ENCODE measurements at regions not wholly inside any gene's neighbourhood (a gene's known extent, or its start where the extent isn't known, plus 50 kb on each side); places are given as distances from the start of the nearest gene placed in this dataset.

DNA sequence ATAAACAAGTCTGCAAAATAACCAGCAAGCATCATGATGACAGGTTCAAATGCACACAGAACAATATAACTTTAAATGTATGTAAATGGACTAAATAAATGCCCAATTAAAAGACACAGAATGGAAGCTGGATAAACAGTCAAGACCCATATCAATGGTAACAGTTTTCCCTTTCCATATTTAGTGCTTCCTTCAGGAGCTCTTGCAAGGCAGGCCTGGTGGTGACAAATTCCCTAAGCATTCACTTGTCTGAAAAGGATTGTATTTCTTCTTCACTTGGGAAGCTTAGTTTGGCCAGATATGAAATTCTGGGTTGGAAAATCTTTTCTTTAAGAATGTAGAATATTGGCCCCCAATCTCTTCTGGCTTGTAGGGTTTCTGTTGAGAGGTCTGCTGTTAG lies 120.2 kb upstream of the RASA1 start:
- no peaks in the 10 kb centered on the region for H3K27me3 ChIP-seq
- H3K4me1 ChIP-seq = no peaks in the 10 kb centered on the region
- no peak for TF ChIP-seq POLR2A (IDR thresholded peaks at IDR 0.05)
- TF ChIP-seq, protein P1, sequence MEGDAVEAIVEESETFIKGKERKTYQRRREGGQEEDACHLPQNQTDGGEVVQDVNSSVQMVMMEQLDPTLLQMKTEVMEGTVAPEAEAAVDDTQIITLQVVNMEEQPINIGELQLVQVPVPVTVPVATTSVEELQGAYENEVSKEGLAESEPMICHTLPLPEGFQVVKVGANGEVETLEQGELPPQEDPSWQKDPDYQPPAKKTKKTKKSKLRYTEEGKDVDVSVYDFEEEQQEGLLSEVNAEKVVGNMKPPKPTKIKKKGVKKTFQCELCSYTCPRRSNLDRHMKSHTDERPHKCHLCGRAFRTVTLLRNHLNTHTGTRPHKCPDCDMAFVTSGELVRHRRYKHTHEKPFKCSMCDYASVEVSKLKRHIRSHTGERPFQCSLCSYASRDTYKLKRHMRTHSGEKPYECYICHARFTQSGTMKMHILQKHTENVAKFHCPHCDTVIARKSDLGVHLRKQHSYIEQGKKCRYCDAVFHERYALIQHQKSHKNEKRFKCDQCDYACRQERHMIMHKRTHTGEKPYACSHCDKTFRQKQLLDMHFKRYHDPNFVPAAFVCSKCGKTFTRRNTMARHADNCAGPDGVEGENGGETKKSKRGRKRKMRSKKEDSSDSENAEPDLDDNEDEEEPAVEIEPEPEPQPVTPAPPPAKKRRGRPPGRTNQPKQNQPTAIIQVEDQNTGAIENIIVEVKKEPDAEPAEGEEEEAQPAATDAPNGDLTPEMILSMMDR (IDR thresholded peaks at IDR 0.05) = no peak
- no peak overlapping the region for H3K4me3 ChIP-seq (replicated peaks in 1 of 3)
- no peaks in the 10 kb centered on the region for H3K9me3 ChIP-seq
- DNase-seq = no peak
- no peak overlapping the region for H3K27ac ChIP-seq
- intact Hi-C loops (cut with DNase I) = no loop called here
- H3K36me3 ChIP-seq = no peaks in the 10 kb centered on the region

DNA sequence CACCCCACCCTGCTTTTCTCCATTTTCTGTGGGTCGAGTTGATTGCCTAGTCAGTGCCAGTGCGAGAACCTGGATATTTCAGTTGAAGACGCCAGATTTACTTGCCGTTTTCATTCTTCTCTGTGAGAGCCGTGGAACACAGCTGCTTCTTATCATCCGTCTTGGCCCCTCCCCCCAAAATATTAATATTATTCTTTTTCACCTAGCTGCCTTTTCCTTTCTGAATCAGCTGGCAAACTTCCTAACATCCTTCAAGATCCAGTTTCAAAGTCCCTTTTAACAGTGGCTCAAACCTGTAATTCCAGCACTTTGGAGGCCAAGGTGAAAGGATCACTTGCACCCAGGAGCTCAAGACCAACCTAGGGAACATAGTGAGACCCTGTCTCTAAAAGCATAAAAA lies 117.1 kb upstream of the RASA1 start:
- intact Hi-C loops (cut with DNase I) = no loop called here
- H3K36me3 ChIP-seq = no peaks in the 10 kb centered on the region
- H3K4me1 ChIP-seq = no peaks in the 10 kb centered on the region
- no peak overlapping the region for H3K27ac ChIP-seq
- H3K27me3 ChIP-seq = no peaks in the 10 kb centered on the region
- no peak overlapping the region for H3K4me3 ChIP-seq (replicated peaks in 1 of 3)
- no peaks in the 10 kb centered on the region for H3K9me3 ChIP-seq
- 86 to 88% methylated on average over 6 of the region's 6 CpGs for WGBS, 2 donors
- DNase-seq = no peak
- TF ChIP-seq, protein P1 (IDR thresholded peaks at IDR 0.05) = no peak
- TF ChIP-seq POLR2A (IDR thresholded peaks at IDR 0.05) = no peak

DNA sequence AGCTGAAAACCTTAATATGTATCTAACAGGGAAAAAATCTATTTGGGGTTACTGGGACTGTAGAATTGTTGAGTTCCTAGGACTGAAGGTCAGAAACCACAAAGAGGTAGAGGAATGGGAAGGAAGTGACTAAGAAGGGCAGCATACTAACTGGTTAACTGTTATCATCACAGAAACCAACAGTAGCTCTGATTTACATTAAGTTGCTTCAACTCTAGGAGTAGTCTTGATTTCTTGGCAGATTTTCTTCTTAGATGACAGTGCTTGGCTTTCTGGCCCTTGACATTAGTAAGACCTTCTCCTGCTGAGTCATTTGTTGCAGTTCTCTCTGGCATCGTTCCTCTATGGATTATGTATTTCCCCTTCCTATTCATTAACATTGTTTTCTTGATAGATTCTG lies 116.1 kb upstream of the RASA1 start:
- intact Hi-C loops (cut with DNase I) = no loop called here
- TF ChIP-seq, protein P1 (IDR thresholded peaks at IDR 0.05) = no peak
- no peak for TF ChIP-seq POLR2A (IDR thresholded peaks at IDR 0.05)
- Histone ChIP-seq H3K4me1 (no peaks in the 10 kb centered on the region), H3K9me3 (no peaks in the 10 kb centered on the region), H3K36me3 (no peaks in the 10 kb centered on the region), H3K4me3 (replicated peaks in 1 of 3) (no peak overlapping the region), H3K27ac (no peak overlapping the region), H3K27me3 (no peaks in the 10 kb centered on the region)
- no peak for DNase-seq
- 54 to 58% methylated on average over 1 of the region's 1 CpG for WGBS, 2 donors

DNA sequence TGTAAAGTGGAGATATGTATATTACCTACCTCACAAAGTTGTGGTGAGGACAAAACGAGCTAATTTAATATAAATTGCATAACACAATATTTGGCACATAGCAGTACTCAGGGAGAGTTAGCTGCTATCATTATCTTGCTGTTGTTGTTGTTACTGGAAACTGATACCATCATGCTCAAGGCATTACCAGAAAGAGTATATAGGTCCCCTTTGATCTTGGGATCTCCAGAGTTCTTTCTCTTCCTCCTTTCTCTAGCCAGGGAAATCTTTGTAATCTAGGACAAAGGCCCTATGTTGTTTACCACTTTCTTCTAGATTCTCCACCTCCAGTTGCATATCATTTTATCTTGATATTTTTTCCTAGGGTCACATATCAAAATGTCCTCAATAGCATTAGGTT lies 114.8 kb upstream of the RASA1 start:
- intact Hi-C loops (cut with DNase I) = no loop called here
- TF ChIP-seq POLR2A (IDR thresholded peaks at IDR 0.05) = no peak
- TF ChIP-seq, protein P1 (IDR thresholded peaks at IDR 0.05) = no peak
- H3K4me1 ChIP-seq = no peaks in the 10 kb centered on the region
- no peaks in the 10 kb centered on the region for H3K9me3 ChIP-seq
- no peak for DNase-seq
- no peak overlapping the region for H3K27ac ChIP-seq
- H3K4me3 ChIP-seq (replicated peaks in 1 of 3) = no peak overlapping the region
- 79 to 85% methylated on average over 1 of the region's 1 CpG for WGBS, 2 donors
- H3K27me3 ChIP-seq = no peaks in the 10 kb centered on the region
- H3K36me3 ChIP-seq = no peaks in the 10 kb centered on the region

DNA sequence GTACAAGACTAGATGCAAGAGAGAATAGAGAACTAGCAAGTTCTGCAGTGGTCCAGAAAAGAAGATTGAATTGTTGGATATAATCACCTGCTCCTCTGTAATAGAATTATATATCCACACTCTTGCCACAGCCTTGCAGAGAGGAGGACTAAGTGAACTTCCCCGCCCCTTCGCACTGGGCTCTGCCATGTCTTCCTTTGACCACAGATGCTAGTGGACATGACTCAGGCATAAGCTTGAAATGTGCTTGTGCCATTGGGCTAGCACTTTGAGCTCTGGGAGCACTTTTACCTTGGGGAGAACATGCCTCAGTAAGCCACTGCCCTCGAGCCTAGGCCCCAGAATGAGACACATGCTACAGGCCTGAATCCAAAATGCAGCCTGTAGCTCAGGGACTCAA lies 113.5 kb upstream of the RASA1 start:
- 89 to 93% methylated on average over 3 of the region's 3 CpGs for WGBS, 2 donors
- no peak overlapping the region for H3K27ac ChIP-seq
- TF ChIP-seq, protein P1 (IDR thresholded peaks at IDR 0.05) = no peak
- no peak for TF ChIP-seq POLR2A (IDR thresholded peaks at IDR 0.05)

More for the DNA sequence above, 113.5 kb upstream of the RASA1 start:
- Histone ChIP-seq H3K4me3 (replicated peaks in 1 of 3) (no peak overlapping the region), H3K9me3 (no peaks in the 10 kb centered on the region), H3K36me3 (no peaks in the 10 kb centered on the region), H3K4me1 (no peaks in the 10 kb centered on the region), H3K27me3 (no peaks in the 10 kb centered on the region)
- DNase-seq = no peak
- intact Hi-C loops (cut with DNase I) = no loop called here

Measured in thyroid gland (tissue), 4 donors.